Panc1 (cell line): ENCODE measurements at regions not wholly inside any gene's neighbourhood (a gene's known extent, or its start where the extent isn't known, plus 50 kb on each side); places are given as distances from the start of the nearest gene placed in this dataset.

Experiments used
- REST ChIP-seq, 2 experiments: IDR thresholded peaks; 2 replicates each; pipeline ENCODE4 v1.6.1; 2011 to 2012; ENCODE audit warnings: low read depth in 2 of 2, control low read depth in 1 of 2, low read length in 1 of 2, mild to moderate bottlenecking in 1 of 2, moderate library complexity in 1 of 2; ENCODE audit not compliant: insufficient read depth in 1 of 2
- TF ChIP-seq, protein P1 (sequence below): fragments of 450-650 bp; IDR thresholded peaks from 2 replicates; pipeline ENCODE4 v1.5.1; 2017; ENCODE audit warnings: mild to moderate bottlenecking

DNA sequence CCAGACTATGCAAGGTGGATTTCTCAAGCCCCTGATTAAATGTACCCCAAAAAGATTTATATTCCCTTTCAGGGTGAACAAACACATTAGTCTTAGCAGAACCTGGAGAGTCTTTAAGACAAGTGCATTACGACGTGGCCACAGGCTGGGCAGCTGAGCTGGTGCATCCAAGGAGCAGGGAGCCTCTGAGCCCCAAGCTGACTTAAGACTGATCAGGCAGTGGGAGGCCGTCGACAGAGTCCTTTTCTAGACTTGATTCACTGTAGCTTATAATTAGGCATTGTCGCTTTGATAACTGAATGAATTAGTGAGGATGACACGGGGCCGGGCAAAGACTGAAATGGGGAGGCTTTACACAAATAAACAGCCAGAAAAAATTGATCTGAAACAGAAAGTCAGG lies 353.2 kb downstream of the GPAM start:
- TF ChIP-seq, protein P1, sequence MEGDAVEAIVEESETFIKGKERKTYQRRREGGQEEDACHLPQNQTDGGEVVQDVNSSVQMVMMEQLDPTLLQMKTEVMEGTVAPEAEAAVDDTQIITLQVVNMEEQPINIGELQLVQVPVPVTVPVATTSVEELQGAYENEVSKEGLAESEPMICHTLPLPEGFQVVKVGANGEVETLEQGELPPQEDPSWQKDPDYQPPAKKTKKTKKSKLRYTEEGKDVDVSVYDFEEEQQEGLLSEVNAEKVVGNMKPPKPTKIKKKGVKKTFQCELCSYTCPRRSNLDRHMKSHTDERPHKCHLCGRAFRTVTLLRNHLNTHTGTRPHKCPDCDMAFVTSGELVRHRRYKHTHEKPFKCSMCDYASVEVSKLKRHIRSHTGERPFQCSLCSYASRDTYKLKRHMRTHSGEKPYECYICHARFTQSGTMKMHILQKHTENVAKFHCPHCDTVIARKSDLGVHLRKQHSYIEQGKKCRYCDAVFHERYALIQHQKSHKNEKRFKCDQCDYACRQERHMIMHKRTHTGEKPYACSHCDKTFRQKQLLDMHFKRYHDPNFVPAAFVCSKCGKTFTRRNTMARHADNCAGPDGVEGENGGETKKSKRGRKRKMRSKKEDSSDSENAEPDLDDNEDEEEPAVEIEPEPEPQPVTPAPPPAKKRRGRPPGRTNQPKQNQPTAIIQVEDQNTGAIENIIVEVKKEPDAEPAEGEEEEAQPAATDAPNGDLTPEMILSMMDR = no peak
- TF ChIP-seq REST (IDR thresholded peaks at IDR 0.05; ENCODE audit: insufficient read depth in 1 of 2, low read depth in 2 of 2, low read length in 1 of 2) = no peak
